NCI-H2171 (cell line): ENCODE measurements at regions not wholly inside any gene's neighbourhood (a gene's known extent, or its start where the extent isn't known, plus 50 kb on each side); places are given as distances from the start of the nearest gene placed in this dataset.

Experiments used
- DNase-seq: peaks from one replicate; lab custom pipeline; 2025; lab: John Stamatoyannopoulos, UW

DNA sequence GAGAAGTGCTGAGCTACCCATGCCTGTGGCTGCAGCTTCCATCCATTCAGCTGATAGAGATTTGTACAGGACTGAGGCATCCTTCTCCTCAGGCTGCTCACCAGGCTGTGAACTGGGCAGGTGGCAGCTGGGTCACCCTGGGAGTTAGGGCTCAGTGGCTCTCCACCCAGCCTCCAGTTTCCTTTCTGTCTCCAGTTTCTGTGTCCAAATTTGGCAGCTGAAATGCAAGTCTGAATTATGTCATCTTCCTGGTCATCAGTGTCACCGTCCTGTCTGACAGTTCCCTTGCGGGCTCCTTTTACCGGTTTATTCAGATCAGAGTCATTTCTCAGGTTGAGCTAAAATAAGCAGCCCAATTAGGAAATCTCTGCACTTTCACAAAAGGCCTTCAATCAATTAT is 93.3 kb downstream of the EDN1 start:
- no peak for DNase-seq

DNA sequence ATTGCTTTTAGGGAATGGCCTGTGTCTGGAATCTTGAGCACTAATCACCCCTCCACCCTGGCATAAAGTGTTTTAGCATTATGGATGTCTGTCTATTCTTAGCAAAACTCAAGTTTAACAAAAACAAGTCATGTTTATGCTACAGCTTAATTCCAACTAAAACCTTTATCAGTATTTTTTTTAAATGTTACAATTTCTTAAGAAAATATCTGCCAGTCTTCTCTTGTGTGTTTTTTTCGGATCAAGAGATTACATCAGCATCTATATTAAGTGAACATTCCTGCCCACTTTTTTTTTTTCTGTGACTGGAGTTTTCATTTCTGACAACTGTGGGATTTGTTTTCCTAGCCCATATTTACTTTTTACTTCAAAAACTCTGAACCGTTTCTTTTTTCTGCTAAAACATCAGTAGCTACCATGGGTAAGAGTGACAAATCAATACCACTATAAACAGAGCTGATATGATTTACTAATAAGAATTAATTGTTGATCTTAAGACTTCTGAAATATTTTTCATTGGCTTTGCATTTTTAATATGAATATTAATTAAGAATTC is 94.3 kb downstream of the EDN1 start:
- no peak for DNase-seq

DNA sequence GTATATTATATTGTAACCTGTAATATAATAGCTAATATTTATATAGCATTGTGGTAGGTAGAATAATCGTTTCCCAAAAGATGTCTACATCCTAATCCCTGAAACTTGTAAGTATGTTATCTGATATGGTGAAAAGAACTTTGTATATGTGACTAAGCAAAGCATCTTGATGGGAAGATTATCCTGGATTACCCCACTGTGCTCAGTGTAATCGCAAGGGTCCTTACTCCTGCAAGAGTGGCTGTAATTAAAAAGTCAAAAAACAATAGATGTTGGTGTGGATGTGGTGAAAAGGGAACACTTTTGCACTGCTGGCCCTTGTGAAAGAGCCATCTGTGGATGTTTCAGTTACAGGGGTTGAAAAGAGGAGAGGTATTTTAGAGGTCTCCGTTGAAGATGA is 95.2 kb downstream of the EDN1 start:
- DNase-seq = no peak

DNA sequence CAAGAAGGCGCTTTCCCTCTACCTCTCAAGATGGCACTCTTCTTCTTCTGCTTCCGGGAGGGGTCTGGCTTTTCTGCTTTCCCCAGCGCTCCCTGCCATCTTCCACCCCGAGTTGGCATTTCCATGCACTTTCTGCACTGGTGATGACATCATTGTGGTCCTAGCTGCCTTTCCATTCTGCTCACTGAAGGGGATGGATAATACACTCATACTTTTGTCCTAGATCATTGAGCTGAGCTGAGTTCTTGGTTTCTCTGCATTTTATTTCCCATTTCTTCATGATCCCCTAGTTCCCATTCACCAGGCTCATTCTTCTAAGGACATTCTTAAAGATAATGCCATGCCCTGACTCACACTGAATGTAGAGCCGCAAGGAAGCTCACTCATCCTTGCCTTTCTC is 96.7 kb downstream of the EDN1 start:
- no peak for DNase-seq

DNA sequence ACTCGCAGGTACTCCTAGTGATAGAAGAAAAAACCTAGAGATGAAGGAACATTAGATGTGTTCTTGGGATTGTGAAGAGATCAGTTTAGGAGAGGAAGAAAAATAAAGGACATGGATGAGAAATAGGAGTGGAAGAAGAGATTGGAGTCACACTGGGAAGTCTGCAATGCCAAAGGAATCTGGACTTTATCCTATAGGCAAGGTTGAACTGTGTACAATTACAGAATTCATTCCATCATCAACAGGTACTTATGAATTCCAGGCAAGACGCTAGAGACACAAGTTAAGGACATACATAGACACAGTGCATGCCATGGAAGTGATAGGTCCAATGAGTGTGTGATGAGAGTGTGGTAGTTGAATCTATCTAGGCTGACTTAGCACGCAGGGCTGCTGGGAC is 101.3 kb downstream of the EDN1 start:
- DNase-seq = no peak

DNA sequence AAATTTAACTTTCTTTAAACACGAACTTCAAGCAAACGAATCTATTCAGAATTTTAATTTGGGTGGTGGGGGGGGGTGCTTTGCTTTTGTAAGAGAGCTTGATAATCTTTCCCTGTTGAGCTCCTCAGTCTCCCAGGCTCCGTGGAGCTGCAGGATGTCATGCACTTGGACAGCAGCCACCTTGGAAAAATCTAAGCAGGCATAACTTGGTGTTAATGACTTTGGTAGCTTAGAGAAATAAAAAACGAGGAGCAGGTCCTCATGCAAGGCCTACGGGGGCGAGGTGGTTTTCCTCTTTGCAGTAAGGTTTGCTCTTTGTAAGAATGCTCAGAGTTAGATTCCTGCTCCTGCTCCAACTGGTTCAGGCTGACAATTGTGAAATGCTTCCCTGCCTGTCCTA is 102.3 kb downstream of the EDN1 start:
- no peak for DNase-seq

DNA sequence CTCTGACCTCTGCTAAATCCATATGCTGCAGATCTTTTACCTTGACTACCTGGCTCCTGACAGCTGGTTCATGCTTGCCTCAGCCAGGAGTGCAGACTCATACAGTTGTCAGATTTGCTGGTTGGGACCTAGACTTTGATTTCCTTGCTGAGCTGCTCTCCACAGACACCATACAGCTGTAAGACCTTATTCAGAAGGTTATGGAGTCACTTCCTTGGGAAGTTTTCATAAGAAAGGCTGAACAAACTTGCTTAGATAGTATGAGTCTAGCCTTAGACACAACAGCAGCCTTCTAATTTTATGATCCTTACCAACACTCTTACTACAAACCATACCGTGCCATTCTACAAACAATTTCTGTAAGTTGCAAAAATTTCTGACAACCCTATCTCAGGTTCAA is 102.9 kb downstream of the EDN1 start:
- DNase-seq = no peak

DNA sequence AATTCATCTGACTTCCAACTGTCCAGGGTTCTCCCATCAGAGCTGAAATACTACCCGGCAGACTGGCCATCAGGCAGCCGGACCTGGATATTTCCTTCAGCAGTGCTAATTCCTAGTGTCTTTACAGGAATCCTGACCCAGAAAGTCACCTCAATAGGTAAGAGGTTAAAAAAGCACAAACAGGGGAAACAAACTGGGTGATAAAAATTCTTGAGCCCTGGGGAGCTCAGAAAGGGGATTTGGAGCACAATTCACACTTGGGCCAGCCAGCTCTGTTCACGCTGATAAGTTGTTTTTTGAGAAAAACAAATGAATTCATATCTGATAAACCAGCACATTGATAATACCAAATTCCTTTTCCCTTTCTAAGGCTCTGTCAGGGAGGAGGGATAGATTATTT is 104.0 kb downstream of the EDN1 start:
- no peak for DNase-seq

DNA sequence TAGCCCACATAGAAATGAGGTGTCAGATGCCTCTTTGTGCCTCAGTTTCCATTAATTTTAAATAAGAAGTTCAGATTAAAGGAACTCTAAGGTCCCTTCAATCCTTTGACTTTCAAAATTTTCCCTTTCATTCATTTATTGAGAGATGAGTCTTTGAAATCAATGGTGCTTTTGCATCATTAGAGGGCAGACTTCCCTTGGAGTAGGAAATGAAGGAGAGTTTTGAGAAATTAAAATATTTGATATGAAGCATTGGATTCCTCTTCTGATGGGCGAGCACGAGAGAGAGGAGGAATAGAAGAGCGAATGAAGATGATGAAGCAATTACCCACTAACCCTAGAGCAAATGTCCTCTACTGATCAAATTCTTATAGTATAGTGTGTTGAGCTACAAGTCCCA is 105.7 kb downstream of the EDN1 start:
- DNase-seq = no peak

DNA sequence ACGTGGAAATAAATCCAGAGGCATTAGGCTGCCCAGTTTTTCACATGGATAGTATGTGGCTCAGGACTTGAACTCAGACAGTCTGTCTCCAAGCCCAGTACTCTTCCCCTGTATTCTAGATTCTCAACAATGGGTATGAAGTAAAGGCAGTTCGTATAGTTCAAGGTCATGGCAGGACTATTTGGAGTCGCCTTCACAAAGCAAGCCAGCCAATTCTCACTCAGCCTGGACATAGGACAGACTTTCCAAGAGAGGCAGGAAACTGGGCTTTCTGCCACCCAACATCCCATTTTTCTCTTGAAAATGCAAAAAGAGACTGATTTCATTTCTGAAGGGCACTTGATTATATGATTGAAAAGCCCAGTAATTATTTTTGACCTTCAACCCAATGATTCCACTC is 111.0 kb downstream of the EDN1 start:
- no peak for DNase-seq

DNA sequence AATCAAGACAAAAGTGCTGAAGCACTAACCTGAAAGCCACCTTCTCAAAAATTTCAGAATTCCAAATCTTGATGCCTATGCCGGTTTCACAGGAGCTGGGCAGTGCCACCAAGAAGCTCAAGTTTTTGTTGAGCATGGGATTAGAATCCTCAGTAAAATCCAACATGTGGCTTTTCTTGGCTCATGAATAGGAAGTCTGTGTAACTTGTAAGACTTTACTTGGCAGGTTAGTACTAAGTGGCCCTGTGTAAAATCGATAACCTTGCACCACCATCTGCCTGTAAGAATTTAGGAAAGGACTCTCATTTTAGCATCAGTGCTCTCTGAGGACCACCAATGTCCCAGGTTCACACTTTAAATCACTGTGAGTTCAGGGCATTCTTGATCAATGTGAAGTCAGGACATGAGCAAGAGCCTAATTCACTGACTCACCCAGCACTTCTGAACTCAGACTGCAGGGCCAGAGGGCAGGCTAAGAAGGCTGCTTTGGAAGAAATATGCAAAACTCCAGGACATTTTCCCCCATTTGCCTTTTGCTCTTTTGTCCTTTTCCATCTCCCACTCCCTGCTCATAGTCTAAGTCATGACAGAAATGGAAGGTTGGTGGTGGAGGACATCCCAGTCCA is 113.2 kb downstream of the EDN1 start:
- no peak for DNase-seq

DNA sequence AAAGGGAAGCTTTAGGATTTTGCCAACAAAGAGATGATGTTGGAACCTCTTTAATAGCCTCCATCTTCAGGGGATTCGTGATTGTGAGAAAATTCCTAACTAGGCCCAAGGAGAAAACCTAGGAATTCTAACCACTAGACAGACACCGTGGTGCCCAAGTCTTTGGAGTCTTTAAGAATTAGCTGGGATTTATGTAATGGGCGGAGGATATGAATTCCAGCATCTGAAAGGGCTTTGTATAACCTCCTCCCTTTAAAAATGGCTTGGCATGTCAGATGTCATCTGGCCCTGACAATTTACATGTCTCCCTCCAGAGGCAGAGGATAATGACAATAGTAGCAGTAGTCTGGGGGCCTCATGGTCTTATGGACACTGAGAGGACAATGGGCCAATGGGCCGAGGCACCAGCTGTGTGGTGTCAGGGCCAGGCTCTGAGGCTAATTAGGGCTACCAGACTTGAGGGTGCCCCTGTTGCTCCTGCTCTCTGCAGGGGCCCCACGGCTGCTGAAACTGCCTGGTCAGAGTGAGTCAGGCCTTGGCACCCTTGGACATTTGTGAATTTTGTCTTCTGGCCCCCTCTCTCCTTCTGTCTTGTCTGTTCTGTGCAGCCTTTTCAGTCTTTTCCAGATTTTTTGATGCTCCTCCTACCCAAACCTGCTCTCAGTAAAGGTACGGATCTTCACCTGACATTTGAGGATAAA is 113.9 kb downstream of the EDN1 start:
- no peak for DNase-seq

DNA sequence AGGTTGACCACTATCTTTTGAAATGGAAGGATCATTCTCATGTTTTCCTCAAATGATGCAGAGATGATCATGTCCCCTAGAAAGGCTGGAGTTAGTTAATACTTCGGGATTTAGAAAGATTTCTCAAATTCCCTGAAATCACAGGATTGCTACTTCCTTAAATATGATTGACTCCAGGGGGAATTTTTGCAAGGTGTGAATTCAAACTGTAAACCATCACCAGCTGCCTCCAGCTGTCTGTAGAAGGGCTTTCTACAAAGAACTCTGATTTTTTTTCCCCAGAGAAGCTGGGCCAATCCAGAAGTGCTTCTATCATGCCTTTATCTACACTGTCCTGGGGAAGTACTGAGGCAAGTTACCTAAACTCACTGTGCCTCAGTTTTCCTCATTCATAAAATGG is 114.5 kb downstream of the EDN1 start:
- DNase-seq = no peak

DNA sequence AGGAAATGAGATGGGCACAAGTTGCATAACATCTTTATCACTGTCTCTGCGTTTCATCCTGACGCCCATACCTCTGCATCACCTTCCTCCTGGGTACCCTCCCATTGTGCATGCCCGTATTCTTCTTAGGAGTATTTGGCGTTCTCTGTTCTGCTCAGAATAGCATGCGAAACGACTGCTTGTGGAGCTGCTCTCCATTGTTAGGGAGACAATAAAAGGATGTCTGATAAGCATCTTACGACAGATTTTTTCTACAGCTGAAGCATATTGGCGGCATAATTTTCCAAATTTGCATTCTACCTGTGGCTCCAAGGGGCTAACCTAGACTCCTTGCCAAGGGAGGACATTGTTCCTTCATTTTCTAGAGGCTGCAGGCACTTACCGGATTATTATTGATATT is 118.6 kb downstream of the EDN1 start:
- no peak for DNase-seq

DNA sequence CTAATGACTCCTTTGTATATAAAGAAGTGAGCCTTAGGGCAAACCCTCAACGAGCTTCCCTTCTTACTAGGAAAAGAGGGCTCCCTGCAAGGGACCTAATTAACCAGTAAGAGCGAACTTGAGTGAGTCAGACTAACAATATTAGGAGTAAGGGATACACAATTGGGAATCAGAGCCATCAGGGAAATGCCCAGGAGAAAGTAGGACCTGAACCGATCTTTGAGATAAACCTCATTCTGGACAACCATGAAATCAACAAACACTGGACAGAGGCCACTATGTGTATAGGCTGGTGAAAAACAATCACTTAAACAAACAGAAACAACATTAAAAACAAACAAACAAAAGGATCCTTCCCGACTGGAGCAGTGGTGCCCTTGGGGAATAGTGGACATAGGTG is 120.8 kb downstream of the EDN1 start:
- no peak for DNase-seq

DNA sequence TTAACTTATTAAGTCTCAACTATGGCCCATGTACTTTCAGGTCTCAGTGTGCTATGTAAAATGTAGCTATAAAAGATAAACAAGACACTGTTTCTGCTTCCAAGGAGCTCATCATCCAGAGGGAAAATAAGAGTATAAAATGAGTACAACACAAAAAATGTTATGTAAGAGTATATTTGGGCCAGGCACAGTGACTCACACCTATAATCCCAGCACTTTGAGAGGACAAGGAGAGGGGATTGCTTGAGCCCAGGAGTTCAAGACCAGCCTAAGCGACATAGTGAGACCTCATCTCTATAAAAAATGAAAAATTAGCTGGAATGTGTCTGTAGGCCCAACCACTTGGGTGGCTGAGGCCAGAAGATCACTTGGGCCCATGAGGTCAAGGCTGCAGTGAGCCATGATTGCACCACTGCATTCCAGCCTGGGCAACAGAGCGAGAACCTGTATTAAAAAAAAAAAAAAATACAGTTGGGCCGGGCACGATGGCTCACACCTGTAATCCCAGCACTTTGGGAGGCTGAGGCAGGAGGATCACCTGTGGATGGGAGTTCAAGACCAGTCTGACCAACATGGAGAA is 124.0 kb downstream of the EDN1 start:
- no peak for DNase-seq

DNA sequence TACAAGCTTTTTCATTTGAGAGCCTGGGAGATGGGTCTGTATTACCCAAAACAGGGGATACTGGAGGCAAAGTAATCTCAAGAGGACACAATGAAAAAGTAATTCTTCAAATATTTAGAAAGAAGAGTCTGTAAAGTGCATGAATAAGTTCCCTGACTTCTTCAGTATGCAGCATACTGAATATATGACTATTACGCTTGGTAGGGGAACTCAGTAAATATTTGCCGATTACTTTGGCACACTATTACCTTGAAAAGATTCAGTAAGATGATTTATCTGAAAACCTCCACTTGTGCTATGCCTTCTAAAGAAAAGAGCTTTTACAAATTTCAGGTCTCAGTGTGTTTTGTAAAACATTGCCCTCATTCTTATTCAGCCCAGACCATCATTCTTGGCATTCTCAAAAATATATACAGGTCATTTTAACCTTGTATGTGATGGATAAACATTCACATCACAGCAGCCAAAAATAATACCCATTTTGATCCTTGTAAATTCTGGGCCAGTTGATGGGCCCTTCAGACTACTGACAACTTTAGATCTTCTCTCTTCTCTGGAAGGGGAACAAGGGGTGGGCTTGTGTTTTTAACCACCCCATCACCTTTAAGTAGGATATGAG is 125.9 kb downstream of the EDN1 start:
- no peak for DNase-seq

DNA sequence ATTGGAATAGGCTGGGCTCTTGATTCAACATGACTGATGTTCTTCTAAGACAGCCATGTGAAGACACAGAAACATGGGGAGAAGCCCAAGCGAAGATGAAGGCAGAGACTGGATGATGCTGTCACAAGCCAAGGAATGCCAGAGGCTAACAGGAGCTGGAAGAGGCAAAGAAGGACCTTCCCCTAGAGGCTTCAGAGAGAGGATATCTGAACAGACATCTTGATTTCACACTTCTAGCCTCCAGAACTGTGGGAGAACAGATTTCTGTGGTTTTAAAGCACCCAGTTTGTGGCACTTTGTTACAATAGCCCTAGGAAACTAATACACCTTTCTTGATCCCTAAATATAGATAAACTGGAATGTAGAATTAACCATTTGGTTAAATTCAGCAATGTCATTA is 127.0 kb downstream of the EDN1 start:
- DNase-seq = no peak

DNA sequence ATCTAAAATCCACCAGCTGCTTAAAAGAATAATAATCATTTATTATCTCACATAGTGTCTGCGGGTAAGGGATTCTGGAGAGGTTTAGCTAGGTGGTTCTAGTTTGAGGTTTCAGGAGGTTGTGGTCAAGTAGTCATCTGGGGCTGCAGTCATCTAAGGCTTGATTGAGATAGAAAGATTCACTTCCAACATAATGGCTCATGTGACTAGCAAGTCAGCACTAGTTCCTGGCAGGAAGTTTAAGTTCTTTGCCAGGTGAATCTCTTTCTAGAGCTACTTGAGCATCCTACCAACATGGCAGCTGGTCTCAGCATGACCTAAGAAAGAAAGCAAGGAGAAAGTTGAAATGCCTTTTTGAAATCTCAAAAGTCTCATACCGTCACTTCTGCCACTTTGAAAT is 128.8 kb downstream of the EDN1 start:
- DNase-seq = no peak

DNA sequence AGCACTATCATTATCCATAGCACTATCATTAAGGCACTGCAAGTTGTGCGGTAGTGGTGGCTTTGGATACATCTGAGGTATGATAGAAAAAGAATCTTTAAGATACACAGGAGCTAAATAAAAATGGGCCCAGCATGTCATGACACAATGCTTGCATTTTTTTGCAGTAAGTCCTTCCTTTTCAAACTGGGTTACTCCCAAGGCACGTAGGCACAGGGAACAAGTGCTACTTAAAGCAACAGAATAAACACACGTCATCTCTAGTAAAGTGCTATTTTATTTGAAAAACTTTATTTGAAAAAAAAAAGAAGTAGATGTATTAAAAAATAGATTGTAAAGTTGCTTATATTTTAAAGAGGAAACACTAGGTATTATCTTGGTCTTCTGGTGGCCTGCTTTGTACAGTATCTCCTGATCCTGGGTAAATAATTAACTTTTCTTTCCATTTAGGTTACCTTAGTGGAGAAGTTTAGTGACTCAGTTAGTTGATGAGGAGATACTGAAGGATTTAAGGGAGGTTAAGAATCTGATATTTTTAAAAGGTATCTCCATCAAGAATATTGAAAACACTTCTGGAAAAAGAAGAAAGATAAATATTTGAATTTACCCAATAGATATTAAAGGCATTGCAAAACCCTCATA is 129.6 kb downstream of the EDN1 start:
- no peak for DNase-seq

DNA sequence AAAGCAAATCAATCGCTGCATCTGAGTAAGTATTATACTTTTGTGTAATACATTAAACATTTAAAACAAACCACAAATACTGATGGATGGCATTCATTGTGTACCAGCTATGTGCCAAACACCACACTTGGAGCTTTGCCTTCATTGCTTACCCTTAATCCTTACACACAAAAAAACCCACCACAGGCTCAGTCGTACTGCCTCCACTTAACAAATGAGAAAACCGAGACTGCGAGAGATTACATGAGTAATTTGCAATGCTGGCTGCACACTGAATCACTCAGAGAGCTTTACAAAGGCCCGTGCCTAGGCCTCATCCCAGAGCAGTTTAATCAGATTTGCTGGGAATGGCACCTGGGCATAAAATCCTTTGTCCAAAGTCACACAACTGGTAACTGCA is 130.5 kb downstream of the EDN1 start:
- DNase-seq = no peak

DNA sequence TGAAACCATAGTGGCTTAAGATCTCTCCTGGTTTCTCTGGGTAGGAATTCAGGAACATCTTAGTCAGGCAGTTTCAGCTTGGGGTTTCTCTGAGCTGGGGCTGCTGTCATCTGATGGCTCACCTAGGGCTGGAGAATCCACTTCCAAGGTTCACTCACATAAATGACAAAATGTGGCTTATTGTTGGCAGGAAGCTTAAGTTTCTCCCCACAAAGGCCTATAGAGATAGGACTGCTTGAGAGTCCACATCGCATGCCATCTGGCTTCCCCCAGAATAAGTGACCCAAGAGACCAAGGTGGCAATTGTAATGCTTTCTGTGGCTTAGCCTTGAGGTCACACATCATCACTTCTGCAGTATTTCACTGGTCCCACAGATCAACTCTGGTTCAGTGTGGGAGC is 131.4 kb downstream of the EDN1 start:
- DNase-seq = no peak

DNA sequence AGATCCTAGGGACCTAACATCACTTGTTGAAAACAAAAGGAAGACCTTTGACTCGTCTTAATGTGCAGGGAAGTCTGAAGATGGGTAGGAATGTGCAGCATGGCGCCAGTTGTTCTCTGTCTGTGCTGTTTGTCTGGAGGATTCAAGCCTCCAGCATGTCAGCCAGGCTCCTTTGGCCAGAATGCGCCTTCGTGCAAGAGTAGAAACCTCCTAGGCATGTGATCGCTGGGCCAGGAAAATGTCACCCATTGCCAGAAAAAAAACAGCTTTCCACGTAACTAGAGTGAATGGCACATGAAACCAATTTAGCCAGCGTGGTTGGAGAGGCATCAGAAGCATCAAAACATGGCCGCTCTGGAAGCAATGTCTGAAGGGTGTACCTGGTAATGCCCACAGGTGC is 132.7 kb downstream of the EDN1 start:
- DNase-seq = no peak
